A549 (cell line): ENCODE measurements at regions not wholly inside any gene's neighbourhood (a gene's known extent, or its start where the extent isn't known, plus 50 kb on each side); places are given as distances from the start of the nearest gene placed in this dataset.

Source experiments
- CEBPB ChIP-seq, 2 experiments: fragments of >200 bp in 1 of 2; sonication (Bioruptor Twin) in 1 of 2; formaldehyde crosslinking in 1 of 2; IDR thresholded peaks; 2 replicates each; pipeline ENCODE4 v1.6.1; 2012 to 2016
- EP300 ChIP-seq, 2 experiments: fragments of >200 bp; sonication (Bioruptor Twin); formaldehyde crosslinking; IDR thresholded peaks; 2 replicates in 1 of 2; 3 replicates in 1 of 2; pipeline ENCODE4 v1.6.1; 2016 to 2017
- NR3C1 ChIP-seq: fragments of >200 bp; sonication (Bioruptor Twin); formaldehyde crosslinking; IDR thresholded peaks from 3 replicates; pipeline ENCODE4 v1.6.1; 2017
- POLR2A ChIP-seq: IDR thresholded peaks from 2 replicates; pipeline ENCODE4 v1.6.1; 2012; ENCODE audit warnings: mild to moderate bottlenecking, low read length
- SMC3 ChIP-seq: fragments of >200 bp; sonication (Bioruptor Twin); formaldehyde crosslinking; IDR thresholded peaks from 3 replicates; pipeline ENCODE4 v1.6.1; 2018; ENCODE audit warnings: inconsistent platforms
- TF ChIP-seq, protein P1 (sequence below): fragments of >200 bp; sonication (Bioruptor Twin); formaldehyde crosslinking; IDR thresholded peaks from 3 replicates; pipeline ENCODE4 v1.5.1; 2016
- TF ChIP-seq, protein P2 (sequence below): fragments of 250-450 bp; sonication (Bioruptor Pico); IDR thresholded peaks from 2 replicates; pipeline ENCODE4 v1.5.0; 2021; ENCODE audit warnings: mild to moderate bottlenecking, moderate library complexity, borderline replicate concordance
- TF ChIP-seq, protein P3 (sequence below): IDR thresholded peaks from 2 replicates; pipeline ENCODE4 v1.6.1; 2012

DNA sequence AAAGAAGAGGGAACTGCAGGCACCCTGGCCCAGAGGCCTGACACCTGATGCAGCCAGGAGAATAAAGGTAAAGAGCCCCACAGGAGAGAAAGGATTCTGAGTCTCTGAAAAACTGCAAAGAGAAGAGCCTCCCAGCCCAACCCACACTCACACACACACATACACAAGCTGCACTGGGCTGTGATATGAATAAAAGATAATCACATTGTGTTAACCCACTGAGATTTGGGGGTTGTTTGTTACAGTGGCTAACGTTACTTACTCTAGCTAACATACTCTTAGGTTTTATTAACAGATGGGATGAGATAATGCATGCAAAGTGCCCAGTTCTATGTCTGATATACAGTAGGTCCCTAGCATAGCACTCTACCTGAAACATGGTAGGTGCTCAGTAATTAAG, 554.4 kb downstream of the CD83 start:
- TF ChIP-seq SMC3 (no peak), POLR2A (no peak), CEBPB (IDR thresholded peaks at IDR 0.05) (no peak), NR3C1 (no peak), EP300 (IDR thresholded peaks at IDR 0.05) (no peak)
- TF ChIP-seq, protein P1, sequence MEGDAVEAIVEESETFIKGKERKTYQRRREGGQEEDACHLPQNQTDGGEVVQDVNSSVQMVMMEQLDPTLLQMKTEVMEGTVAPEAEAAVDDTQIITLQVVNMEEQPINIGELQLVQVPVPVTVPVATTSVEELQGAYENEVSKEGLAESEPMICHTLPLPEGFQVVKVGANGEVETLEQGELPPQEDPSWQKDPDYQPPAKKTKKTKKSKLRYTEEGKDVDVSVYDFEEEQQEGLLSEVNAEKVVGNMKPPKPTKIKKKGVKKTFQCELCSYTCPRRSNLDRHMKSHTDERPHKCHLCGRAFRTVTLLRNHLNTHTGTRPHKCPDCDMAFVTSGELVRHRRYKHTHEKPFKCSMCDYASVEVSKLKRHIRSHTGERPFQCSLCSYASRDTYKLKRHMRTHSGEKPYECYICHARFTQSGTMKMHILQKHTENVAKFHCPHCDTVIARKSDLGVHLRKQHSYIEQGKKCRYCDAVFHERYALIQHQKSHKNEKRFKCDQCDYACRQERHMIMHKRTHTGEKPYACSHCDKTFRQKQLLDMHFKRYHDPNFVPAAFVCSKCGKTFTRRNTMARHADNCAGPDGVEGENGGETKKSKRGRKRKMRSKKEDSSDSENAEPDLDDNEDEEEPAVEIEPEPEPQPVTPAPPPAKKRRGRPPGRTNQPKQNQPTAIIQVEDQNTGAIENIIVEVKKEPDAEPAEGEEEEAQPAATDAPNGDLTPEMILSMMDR = no peak
- TF ChIP-seq, protein P2, sequence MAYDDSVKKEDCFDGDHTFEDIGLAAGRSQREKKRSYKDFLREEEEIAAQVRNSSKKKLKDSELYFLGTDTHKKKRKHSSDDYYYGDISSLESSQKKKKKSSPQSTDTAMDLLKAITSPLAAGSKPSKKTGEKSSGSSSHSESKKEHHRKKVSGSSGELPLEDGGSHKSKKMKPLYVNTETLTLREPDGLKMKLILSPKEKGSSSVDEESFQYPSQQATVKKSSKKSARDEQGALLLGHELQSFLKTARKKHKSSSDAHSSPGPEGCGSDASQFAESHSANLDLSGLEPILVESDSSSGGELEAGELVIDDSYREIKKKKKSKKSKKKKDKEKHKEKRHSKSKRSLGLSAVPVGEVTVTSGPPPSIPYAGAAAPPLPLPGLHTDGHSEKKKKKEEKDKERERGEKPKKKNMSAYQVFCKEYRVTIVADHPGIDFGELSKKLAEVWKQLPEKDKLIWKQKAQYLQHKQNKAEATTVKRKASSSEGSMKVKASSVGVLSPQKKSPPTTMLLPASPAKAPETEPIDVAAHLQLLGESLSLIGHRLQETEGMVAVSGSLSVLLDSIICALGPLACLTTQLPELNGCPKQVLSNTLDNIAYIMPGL (CRISPR knock-in tag) = no peak
- TF ChIP-seq, protein P3, sequence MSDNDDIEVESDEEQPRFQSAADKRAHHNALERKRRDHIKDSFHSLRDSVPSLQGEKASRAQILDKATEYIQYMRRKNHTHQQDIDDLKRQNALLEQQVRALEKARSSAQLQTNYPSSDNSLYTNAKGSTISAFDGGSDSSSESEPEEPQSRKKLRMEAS = no peak
